Peyer's patch (tissue), 4 donors: ENCODE measurements at regions not wholly inside any gene's neighbourhood (a gene's known extent, or its start where the extent isn't known, plus 50 kb on each side); places are given as distances from the start of the nearest gene placed in this dataset.

Experiments
- DNase-seq, 3 donors: peaks; one replicate each; pipeline ENCODE4 v3.0.0-alpha.2; 2017 to 2019
- H3K27ac ChIP-seq, 4 donors: fragments of 200-600 bp; sonication (generic); one replicate each; pipeline ENCODE4 v1.5.1; 2016 to 2019
- H3K27me3 ChIP-seq, 2 donors: fragments of 200-600 bp; sonication (generic); one replicate each; pipeline ENCODE4 v1.5.1; 2019
- H3K36me3 ChIP-seq, 3 donors: fragments of 200-600 bp; sonication (generic); one replicate each; pipeline ENCODE4 v1.5.1; 2016 to 2019
- H3K4me1 ChIP-seq, 4 donors: fragments of 200-600 bp; sonication (generic); one replicate each; pipeline ENCODE4 v1.5.1; 2016 to 2019
- H3K4me3 ChIP-seq, 4 donors: fragments of 200-600 bp; sonication (generic); 1 replicate in 3 of 4; 2 replicates in 1 of 4; pipeline ENCODE4 v1.5.1; 2016 to 2019; ENCODE audit warnings: mild to moderate bottlenecking in 1 of 4
- H3K9me3 ChIP-seq, 4 donors: fragments of 200-600 bp; sonication (generic); one replicate each; pipeline ENCODE4 v1.5.1; 2016 to 2019; ENCODE audit warnings: mild to moderate bottlenecking in 1 of 4
- POLR2A ChIP-seq, 2 donors: fragments of 450-650 bp; IDR thresholded peaks; one replicate each; pipeline ENCODE4 v1.5.1; 2017; ENCODE audit warnings: antibody characterized with exemption in 2 of 2, mild to moderate bottlenecking in 2 of 2, moderate library complexity in 2 of 2
- TF ChIP-seq, protein P1 (sequence below), 6 experiments: fragments of 450-650 bp in 4 of 6; fragments of 200-600 bp in 2 of 6; sonication (generic) in 1 of 6; IDR thresholded peaks; one replicate each; pipeline ENCODE4 v1.5.1; 2017 to 2019; ENCODE audit warnings: antibody characterized with exemption in 6 of 6, mild to moderate bottlenecking in 3 of 6, moderate library complexity in 1 of 6

DNA sequence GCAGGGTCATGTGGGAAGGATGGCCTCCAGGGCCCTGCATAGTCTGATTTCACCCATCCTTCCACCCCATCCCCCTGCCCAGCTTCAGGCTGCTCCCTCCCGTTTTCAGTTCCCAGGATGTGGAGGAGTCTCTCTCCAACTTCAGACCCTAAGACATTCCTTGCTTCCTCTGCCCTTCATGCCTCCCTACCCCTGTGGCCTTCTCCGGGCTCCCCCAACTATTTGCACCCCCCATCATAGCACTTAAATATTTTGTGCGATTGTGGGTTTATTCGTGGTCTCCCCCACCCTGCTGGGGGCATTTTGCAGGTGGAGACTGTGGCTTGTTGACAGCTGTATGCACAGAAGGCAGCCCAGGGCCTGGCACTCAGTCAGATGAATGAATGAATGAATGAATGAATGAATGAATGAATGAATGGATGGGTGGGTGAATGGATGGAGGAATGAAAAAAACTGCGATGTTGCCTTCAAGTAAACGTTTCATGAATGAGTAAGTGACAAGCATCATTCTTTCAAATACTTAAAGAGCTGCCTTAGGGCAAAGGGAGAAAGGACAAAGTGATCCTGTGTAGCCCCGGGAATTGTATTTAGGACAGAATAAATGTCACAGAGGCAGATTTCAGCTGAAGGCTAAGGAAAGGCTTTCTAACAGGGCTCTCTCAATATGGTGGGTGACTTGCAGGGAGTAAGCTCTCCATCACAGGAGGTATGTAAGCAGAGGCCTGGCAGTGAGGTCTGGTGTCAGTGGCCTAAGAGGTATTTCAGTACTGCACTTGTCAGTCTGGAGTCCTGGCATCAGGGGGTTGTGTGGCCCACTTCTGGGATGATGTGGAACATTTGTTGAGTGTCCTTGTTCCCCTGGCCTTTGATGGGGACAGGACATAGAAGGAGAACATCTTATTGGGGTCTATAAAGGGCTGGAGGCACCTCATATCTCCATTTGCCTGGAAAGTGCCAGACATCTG is 156.4 kb downstream of the PTPRU start:
- no peaks in the 10 kb centered on the region for H3K36me3 ChIP-seq
- H3K4me3 ChIP-seq: no peak overlapping the region
- H3K4me1 ChIP-seq: no peaks in the 10 kb centered on the region
- no peak overlapping the region for H3K27ac ChIP-seq
- DNase-seq: no peak
- H3K27me3 ChIP-seq: no peaks in the 10 kb centered on the region
- no peaks in the 10 kb centered on the region for H3K9me3 ChIP-seq
- TF ChIP-seq, protein P1, sequence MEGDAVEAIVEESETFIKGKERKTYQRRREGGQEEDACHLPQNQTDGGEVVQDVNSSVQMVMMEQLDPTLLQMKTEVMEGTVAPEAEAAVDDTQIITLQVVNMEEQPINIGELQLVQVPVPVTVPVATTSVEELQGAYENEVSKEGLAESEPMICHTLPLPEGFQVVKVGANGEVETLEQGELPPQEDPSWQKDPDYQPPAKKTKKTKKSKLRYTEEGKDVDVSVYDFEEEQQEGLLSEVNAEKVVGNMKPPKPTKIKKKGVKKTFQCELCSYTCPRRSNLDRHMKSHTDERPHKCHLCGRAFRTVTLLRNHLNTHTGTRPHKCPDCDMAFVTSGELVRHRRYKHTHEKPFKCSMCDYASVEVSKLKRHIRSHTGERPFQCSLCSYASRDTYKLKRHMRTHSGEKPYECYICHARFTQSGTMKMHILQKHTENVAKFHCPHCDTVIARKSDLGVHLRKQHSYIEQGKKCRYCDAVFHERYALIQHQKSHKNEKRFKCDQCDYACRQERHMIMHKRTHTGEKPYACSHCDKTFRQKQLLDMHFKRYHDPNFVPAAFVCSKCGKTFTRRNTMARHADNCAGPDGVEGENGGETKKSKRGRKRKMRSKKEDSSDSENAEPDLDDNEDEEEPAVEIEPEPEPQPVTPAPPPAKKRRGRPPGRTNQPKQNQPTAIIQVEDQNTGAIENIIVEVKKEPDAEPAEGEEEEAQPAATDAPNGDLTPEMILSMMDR (IDR thresholded peaks at IDR 0.05): no peak
- TF ChIP-seq POLR2A (IDR thresholded peaks at IDR 0.05): no peak

DNA sequence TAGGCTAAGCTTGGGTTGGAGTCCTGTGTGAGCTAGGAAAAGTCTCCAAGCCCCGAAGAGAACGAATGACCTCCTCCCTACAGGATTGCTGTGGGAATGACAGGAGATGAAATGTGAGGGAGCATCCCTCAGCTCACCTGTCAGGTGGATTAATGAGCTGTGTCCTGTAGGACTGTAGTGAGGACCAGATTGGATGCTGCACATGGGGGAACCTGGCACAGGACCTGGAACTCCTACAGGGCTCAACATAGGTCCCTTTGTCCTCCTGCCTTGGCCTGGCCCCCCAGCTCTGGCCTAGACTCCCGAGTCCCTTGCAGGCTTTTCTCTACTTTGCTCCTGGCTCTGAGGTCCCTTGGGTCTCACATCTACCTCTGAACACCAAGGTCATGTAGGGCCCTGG is 155.7 kb downstream of the PTPRU start:
- no peak overlapping the region for H3K27ac ChIP-seq
- no peak overlapping the region for H3K4me3 ChIP-seq
- H3K27me3 ChIP-seq: no peaks in the 10 kb centered on the region
- no peaks in the 10 kb centered on the region for H3K36me3 ChIP-seq
- peak in 1 of 3 donors; percentile 8 for DNase-seq
- no peaks in the 10 kb centered on the region for H3K4me1 ChIP-seq
- TF ChIP-seq, protein P1 (IDR thresholded peaks at IDR 0.05): no peak
- TF ChIP-seq POLR2A (IDR thresholded peaks at IDR 0.05): no peak
- no peaks in the 10 kb centered on the region for H3K9me3 ChIP-seq

DNA sequence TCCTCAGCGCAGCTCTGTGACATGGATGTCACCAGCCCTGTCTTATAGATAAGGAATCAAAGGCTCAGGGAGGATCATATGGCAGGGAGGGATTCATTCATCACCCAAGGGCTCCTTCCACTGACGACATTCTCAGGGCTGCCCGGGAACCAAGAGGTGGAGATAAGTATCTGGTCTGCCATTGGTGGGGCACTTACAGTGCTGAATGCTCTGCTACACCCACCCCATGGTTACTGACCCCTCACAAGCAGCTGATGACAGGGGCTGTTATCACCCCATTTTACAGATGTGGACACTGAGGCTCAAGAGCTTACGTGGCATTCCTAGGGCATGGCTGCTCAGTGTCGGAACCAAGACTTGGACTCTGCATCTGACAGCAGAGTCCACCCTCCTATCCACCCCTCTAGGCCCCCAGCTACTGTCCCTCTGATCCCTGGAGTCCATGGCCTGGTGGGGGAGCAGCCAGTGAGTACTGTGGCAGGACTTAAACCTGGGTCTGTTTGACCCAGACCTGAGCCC is 155.1 kb downstream of the PTPRU start:
- Histone ChIP-seq H3K27ac (no peak overlapping the region), H3K9me3 (no peaks in the 10 kb centered on the region), H3K27me3 (no peaks in the 10 kb centered on the region), H3K36me3 (no peaks in the 10 kb centered on the region), H3K4me1 (no peaks in the 10 kb centered on the region), H3K4me3 (no peak overlapping the region)
- DNase-seq: no peak
- TF ChIP-seq, protein P1 (IDR thresholded peaks at IDR 0.05): no peak
- TF ChIP-seq POLR2A (IDR thresholded peaks at IDR 0.05): no peak

DNA sequence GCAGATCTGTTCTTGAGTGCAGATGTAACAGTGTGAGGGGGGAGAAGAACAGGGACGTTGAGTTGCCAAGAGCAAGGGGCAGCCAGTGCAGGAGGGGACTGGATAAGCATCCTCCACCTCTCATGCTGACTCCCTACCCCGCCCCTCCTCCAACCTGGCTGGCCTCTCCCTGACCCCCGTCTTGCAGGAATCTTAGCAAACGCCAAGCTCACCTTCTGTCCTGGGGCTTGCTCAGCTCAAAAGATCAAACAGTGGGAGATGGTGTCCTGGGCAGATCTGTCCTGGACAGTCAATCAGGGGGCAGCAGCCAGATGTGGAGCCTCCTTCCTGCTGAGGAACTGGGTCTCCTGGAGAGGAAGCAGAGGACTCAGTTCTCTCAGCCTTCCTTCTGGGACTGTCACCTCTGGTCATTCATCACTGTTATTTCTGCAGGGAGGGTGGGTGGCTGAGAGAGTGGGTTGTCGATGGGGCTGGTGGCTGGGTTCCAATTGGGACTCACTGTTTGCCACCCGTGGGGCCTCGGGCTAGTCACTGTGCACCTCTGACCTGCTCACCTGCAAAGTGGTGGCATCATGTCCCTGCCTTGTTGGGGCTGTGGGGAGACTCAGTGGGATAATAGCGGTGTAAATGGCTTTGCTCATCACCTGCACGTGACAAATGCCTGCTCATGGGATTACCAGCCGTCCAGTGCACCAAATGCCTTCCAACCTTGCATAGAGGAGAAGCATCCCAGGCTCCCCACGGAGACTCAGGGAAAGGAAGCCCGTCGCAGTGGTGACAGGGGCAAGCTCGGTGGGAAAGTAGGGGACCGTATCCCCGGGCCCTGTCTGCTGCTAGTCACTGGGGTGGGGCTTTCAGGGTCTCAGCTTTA is 154.4 kb downstream of the PTPRU start:
- DNase-seq: peak in 1 of 3 donors; percentile 25
- no peak for TF ChIP-seq POLR2A (IDR thresholded peaks at IDR 0.05)
- TF ChIP-seq, protein P1 (IDR thresholded peaks at IDR 0.05): no peak
- H3K4me3 ChIP-seq: no peak overlapping the region
- H3K27me3 ChIP-seq: no peaks in the 10 kb centered on the region
- H3K9me3 ChIP-seq: no peaks in the 10 kb centered on the region
- no peak overlapping the region for H3K27ac ChIP-seq
- H3K4me1 ChIP-seq: no peaks in the 10 kb centered on the region
- H3K36me3 ChIP-seq: no peaks in the 10 kb centered on the region

DNA sequence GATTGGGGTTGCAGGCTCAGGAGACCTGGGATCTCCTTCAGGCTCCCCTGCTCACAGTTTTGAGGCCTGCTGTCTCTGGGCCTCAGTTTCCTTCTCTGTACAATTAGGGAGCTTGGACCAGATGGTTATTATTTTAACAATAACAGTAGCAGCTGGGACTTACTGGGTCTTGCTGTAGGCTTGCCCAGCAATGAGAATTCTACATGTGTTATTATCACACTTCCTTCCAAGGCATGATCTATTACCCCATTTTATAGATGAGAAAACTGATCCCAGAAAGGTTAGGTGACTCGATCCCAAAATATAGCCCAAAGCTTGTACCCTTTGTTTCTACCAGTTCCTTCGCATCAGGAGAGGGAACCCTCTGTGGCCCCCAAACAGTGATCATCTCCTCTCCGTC is 153.8 kb downstream of the PTPRU start:
- TF ChIP-seq POLR2A (IDR thresholded peaks at IDR 0.05): no peak
- TF ChIP-seq, protein P1 (IDR thresholded peaks at IDR 0.05): no peak
- H3K27me3 ChIP-seq: no peaks in the 10 kb centered on the region
- no peaks in the 10 kb centered on the region for H3K4me1 ChIP-seq
- H3K27ac ChIP-seq: no peak overlapping the region
- H3K9me3 ChIP-seq: no peaks in the 10 kb centered on the region
- H3K36me3 ChIP-seq: no peaks in the 10 kb centered on the region
- no peak for DNase-seq
- H3K4me3 ChIP-seq: no peak overlapping the region
